Inflammatory macrophage treated with lipopolysaccharide for 4 hours (primary cell): ENCODE measurements at regions not wholly inside any gene's neighbourhood (a gene's known extent, or its start where the extent isn't known, plus 50 kb on each side); places are given as distances from the start of the nearest gene placed in this dataset.
A peak's percentile ranks its signal among the peaks of the same experiment; 100 is the strongest.
"Not testable (repeated sequence)": the region's sequence is repeated elsewhere in the genome, so short reads cannot be mapped to it uniquely, and the experiment has no call there.

ENCODE experiments used
- DNase-seq: peaks from one replicate; pipeline ENCODE4 v3.0.0-alpha.2; 2020

GRCh38 chr14:76701981-76702380, 59.3 kb upstream of the VASH1 start:
- DNase-seq: no peak

- peak; percentile 12 for DNase-seq
Measured at GRCh38 chr14:76705214-76705613, 56.1 kb upstream of the VASH1 start.

GRCh38 chr14:76706207-76706606, 55.1 kb upstream of the VASH1 start:
- DNase-seq: not testable (repeated sequence)

GRCh38 chr14:76706811-76707210, 54.5 kb upstream of the VASH1 start:
- no peak for DNase-seq

GRCh38 chr14:76708028-76708427, 53.2 kb upstream of the VASH1 start:
- no peak for DNase-seq

GRCh38 chr14:76708771-76709170, 52.5 kb upstream of the VASH1 start:
- DNase-seq: no peak

- DNase-seq: peak; percentile 67
Measured at GRCh38 chr14:76710056-76711010, 50.9 kb upstream of the VASH1 start.
